Fibroblast of lung (primary cell): ENCODE measurements at regions not wholly inside any gene's neighbourhood (a gene's known extent, or its start where the extent isn't known, plus 50 kb on each side); places are given as distances from the start of the nearest gene placed in this dataset.

Experiments used
- CTCF ChIP-seq, 2 donors: IDR thresholded peaks in 1 of 2; conservative IDR thresholded peaks in 1 of 2; 1 replicate in 1 of 2; 2 replicates in 1 of 2; pipeline ENCODE4 v1.5.1; 2011 to 2012; ENCODE audit warnings: low read length in 2 of 2, control low read depth in 1 of 2, inconsistent platforms in 1 of 2, low read depth in 1 of 2, mild to moderate bottlenecking in 1 of 2
- EZH2 ChIP-seq: IDR thresholded peaks from 2 replicates; pipeline ENCODE4 v1.5.1; 2012; ENCODE audit warnings: low read length, control low read depth, mild to moderate bottlenecking; ENCODE audit errors: missing control alignments

GRCh38 chr7:20964281-20964918 is 177.7 kb upstream of the SP8 start:
- no peak for TF ChIP-seq CTCF (conservative IDR thresholded peaks at IDR 0.05 in 1 of 2, IDR thresholded peaks at IDR 0.05 in 1 of 2; ENCODE audit: low read depth in 1 of 2, low read length in 2 of 2)
- TF ChIP-seq EZH2, result no peak
